Testis (tissue), 2 donors: ENCODE measurements at regions not wholly inside any gene's neighbourhood (a gene's known extent, or its start where the extent isn't known, plus 50 kb on each side); places are given as distances from the start of the nearest gene placed in this dataset.

Experiments used
- CTCF ChIP-seq, 3 experiments: fragments of 450-650 bp in 2 of 3; fragments of 200-600 bp in 1 of 3; sonication (generic) in 1 of 3; IDR thresholded peaks; one replicate each; pipeline ENCODE4 v1.5.1; 2016 to 2019; ENCODE audit warnings: antibody characterized with exemption in 3 of 3, mild to moderate bottlenecking in 2 of 3, moderate library complexity in 1 of 3
- POLR2A ChIP-seq: fragments of 450-650 bp; IDR thresholded peaks from one replicate; pipeline ENCODE4 v1.6.1; 2017; ENCODE audit warnings: antibody characterized with exemption, mild to moderate bottlenecking, moderate library complexity

GRCh38 chr3:30225021-30225420, 381.4 kb upstream of the TGFBR2 start:
- TF ChIP-seq CTCF (IDR thresholded peaks at IDR 0.05) (no peak), POLR2A (no peak)
